NCI-H226 (cell line): ENCODE measurements at regions not wholly inside any gene's neighbourhood (a gene's known extent, or its start where the extent isn't known, plus 50 kb on each side); places are given as distances from the start of the nearest gene placed in this dataset.
"Not testable (repeated sequence)": the region's sequence is repeated elsewhere in the genome, so short reads cannot be mapped to it uniquely, and the experiment has no call there.

Experiments
- DNase-seq: peaks from one replicate; pipeline ENCODE4 v3.0.0-alpha.2; 2015

GRCh38 chr3:34567266-34567665 lies 768.8 kb downstream of the PDCD6IP start:
- DNase-seq, result no peak

- no peak for DNase-seq
These were observed 770.3 kb downstream of the PDCD6IP start for GRCh38 chr3:34568766-34569165.

- DNase-seq, result no peak
These were observed 771.0 kb downstream of the PDCD6IP start for GRCh38 chr3:34569437-34569836.

- no peak for DNase-seq
These were observed 772.7 kb downstream of the PDCD6IP start for GRCh38 chr3:34570916-34571705.

GRCh38 chr3:34571714-34572113 lies 773.3 kb downstream of the PDCD6IP start:
- DNase-seq, result no peak

GRCh38 chr3:34575776-34576175 lies 777.3 kb downstream of the PDCD6IP start:
- DNase-seq, result no peak

- no peak for DNase-seq
These were observed 783.6 kb downstream of the PDCD6IP start for GRCh38 chr3:34582055-34582454.

- DNase-seq, result no peak
These were observed 785.0 kb downstream of the PDCD6IP start for GRCh38 chr3:34583451-34583850.

- DNase-seq, result no peak
These were observed 786.5 kb downstream of the PDCD6IP start for GRCh38 chr3:34584971-34585370.

GRCh38 chr3:34599595-34599994 lies 801.2 kb downstream of the PDCD6IP start:
- DNase-seq, result no peak

GRCh38 chr3:34619990-34620389 lies 821.6 kb downstream of the PDCD6IP start:
- DNase-seq, result no peak

- no peak for DNase-seq
These were observed 828.3 kb downstream of the PDCD6IP start for GRCh38 chr3:34626699-34627098.

- DNase-seq, result no peak
These were observed 836.5 kb downstream of the PDCD6IP start for GRCh38 chr3:34634939-34635338.

GRCh38 chr3:34635352-34635850 lies 837.0 kb downstream of the PDCD6IP start:
- DNase-seq, result no peak

- no peak for DNase-seq
These were observed 848.6 kb downstream of the PDCD6IP start for GRCh38 chr3:34646911-34647460.

- DNase-seq, result no peak
These were observed 851.7 kb downstream of the PDCD6IP start for GRCh38 chr3:34650131-34650530.

- no peak for DNase-seq
These were observed 870.5 kb downstream of the PDCD6IP start for GRCh38 chr3:34668915-34669314.

- no peak for DNase-seq
These were observed 871.1 kb downstream of the PDCD6IP start for GRCh38 chr3:34669490-34669889.

GRCh38 chr3:34675383-34676120 lies 877.1 kb downstream of the PDCD6IP start:
- DNase-seq, result no peak

- DNase-seq, result no peak
These were observed 878.0 kb downstream of the PDCD6IP start for GRCh38 chr3:34676436-34676835.

GRCh38 chr3:34678575-34678974 lies 880.1 kb downstream of the PDCD6IP start:
- DNase-seq, result no peak

GRCh38 chr3:34679055-34679454 lies 880.6 kb downstream of the PDCD6IP start:
- not testable (repeated sequence) for DNase-seq

GRCh38 chr3:34683851-34684250 lies 885.4 kb downstream of the PDCD6IP start:
- no peak for DNase-seq

GRCh38 chr3:34686541-34686940 lies 888.1 kb downstream of the PDCD6IP start:
- no peak for DNase-seq
